HG02571 (cell line): ENCODE measurements at regions not wholly inside any gene's neighbourhood (a gene's known extent, or its start where the extent isn't known, plus 50 kb on each side); places are given as distances from the start of the nearest gene placed in this dataset.
"Not testable (repeated sequence)": the region's sequence is repeated elsewhere in the genome, so short reads cannot be mapped to it uniquely, and the experiment has no call there.

Source experiments
- ATAC-seq: cut with Tn5 transposase; IDR thresholded peaks from one replicate; pipeline ENCODE4 v1.9.1; 2021; ENCODE audit warnings: mild to moderate bottlenecking, moderate library complexity; ENCODE audit not compliant: unreplicated experiment

GRCh38 chr10:53357587-53357986 lies 585.0 kb upstream of the MBL2 start:
- no peak for ATAC-seq

GRCh38 chr10:53356616-53357349 lies 584.2 kb upstream of the MBL2 start:
- ATAC-seq: no peak

GRCh38 chr10:53342531-53342930 lies 569.9 kb upstream of the MBL2 start:
- not testable (repeated sequence) for ATAC-seq

GRCh38 chr10:53338199-53338598 lies 565.6 kb upstream of the MBL2 start:
- ATAC-seq: not testable (repeated sequence)

- not testable (repeated sequence) for ATAC-seq
Observed at GRCh38 chr10:53335803-53336422, 563.3 kb upstream of the MBL2 start.

GRCh38 chr10:53331460-53331859 lies 558.9 kb upstream of the MBL2 start:
- ATAC-seq: no peak

- ATAC-seq: not testable (repeated sequence)
Observed at GRCh38 chr10:53326401-53327305, 554.1 kb upstream of the MBL2 start.

GRCh38 chr10:53325066-53325465 lies 552.5 kb upstream of the MBL2 start:
- no peak for ATAC-seq

GRCh38 chr10:53315709-53316108 lies 543.1 kb upstream of the MBL2 start:
- ATAC-seq: no peak

- no peak for ATAC-seq
Observed at GRCh38 chr10:53314876-53315275, 542.3 kb upstream of the MBL2 start.

GRCh38 chr10:53298443-53298842 lies 525.9 kb upstream of the MBL2 start:
- ATAC-seq: no peak

- ATAC-seq: no peak
Observed at GRCh38 chr10:53284615-53285182, 512.1 kb upstream of the MBL2 start.

GRCh38 chr10:53276797-53277196 lies 504.2 kb upstream of the MBL2 start:
- no peak for ATAC-seq

- ATAC-seq: no peak
Observed at GRCh38 chr10:53269482-53269881, 496.9 kb upstream of the MBL2 start.

GRCh38 chr10:53260213-53260612 lies 487.6 kb upstream of the MBL2 start:
- ATAC-seq: no peak

- no peak for ATAC-seq
Observed at GRCh38 chr10:53256623-53257022, 484.0 kb upstream of the MBL2 start.

- ATAC-seq: no peak
Observed at GRCh38 chr10:53255661-53256205, 483.1 kb upstream of the MBL2 start.

GRCh38 chr10:53253221-53253620 lies 480.6 kb upstream of the MBL2 start:
- no peak for ATAC-seq

GRCh38 chr10:53239873-53240272 lies 467.3 kb upstream of the MBL2 start:
- ATAC-seq: no peak

GRCh38 chr10:53236941-53237340 lies 464.4 kb upstream of the MBL2 start:
- ATAC-seq: no peak

- ATAC-seq: no peak
Observed at GRCh38 chr10:53233749-53234148, 461.2 kb upstream of the MBL2 start.
